Endothelial cell (in vitro differentiated cells): ENCODE measurements at regions not wholly inside any gene's neighbourhood (a gene's known extent, or its start where the extent isn't known, plus 50 kb on each side); places are given as distances from the start of the nearest gene placed in this dataset.

Experiments used
- DNase-seq: peaks from one replicate; pipeline ENCODE4 v3.0.0; 2021; ENCODE audit warnings: low spot score
- H3K27ac Mint-ChIP-seq: one replicate; pipeline ENCODE4 v1.8.0; 2021; ENCODE audit warnings: mixed read lengths, inconsistent platforms; ENCODE audit not compliant: unreplicated experiment
- H3K27me3 Mint-ChIP-seq: one replicate; pipeline ENCODE4 v1.8.0; 2021; ENCODE audit warnings: mild to moderate bottlenecking, moderate library complexity, mixed read lengths, inconsistent platforms; ENCODE audit not compliant: unreplicated experiment
- H3K36me3 Mint-ChIP-seq: one replicate; pipeline ENCODE4 v1.8.0; 2021; ENCODE audit warnings: mild to moderate bottlenecking, low read depth, mixed read lengths, inconsistent platforms; ENCODE audit not compliant: unreplicated experiment
- H3K4me1 Mint-ChIP-seq: one replicate; pipeline ENCODE4 v1.8.0; 2021; ENCODE audit warnings: mild to moderate bottlenecking, mixed read lengths, inconsistent platforms; ENCODE audit not compliant: unreplicated experiment
- H3K4me3 Mint-ChIP-seq: one replicate; pipeline ENCODE4 v1.8.0; 2021; ENCODE audit warnings: mild to moderate bottlenecking, mixed read lengths, inconsistent platforms; ENCODE audit not compliant: unreplicated experiment
- H3K9me3 Mint-ChIP-seq: one replicate; pipeline ENCODE4 v1.8.0; 2021; ENCODE audit warnings: mixed read lengths, inconsistent platforms; ENCODE audit not compliant: unreplicated experiment
- TF ChIP-seq, protein P1 (sequence below): fragments of 200-600 bp; sonication (generic); IDR thresholded peaks from one replicate; pipeline ENCODE4 v1.5.0; 2021; ENCODE audit warnings: antibody characterized with exemption; ENCODE audit not compliant: unreplicated experiment

DNA sequence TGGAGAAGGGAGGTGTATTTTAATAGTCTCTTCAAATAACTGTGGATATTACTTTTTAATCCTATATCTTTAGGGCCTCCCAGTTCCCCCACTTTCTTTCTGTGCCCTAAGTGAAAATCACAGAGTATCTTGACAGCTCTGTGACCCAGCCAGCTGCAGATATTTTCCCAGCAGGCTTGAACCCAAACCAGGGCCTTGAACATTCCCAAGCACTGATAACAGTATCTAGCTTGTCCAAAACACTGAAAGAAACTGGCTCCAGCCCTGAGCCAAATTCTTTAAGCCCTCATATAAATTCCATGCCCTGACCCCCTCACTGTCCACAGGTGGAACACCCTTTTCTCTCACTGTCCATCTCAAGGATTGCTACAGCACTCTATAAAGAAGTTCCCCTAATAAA is 388.1 kb upstream of the CHAC2 start:
- Mint-ChIP-seq H3K4me3 (no peak overlapping the region), H3K4me1 (no peaks in the 10 kb centered on the region), H3K27ac (no peak overlapping the region), H3K9me3 (no peaks in the 10 kb centered on the region), H3K27me3 (no peaks in the 10 kb centered on the region), H3K36me3 (no peaks in the 10 kb centered on the region)
- TF ChIP-seq, protein P1, sequence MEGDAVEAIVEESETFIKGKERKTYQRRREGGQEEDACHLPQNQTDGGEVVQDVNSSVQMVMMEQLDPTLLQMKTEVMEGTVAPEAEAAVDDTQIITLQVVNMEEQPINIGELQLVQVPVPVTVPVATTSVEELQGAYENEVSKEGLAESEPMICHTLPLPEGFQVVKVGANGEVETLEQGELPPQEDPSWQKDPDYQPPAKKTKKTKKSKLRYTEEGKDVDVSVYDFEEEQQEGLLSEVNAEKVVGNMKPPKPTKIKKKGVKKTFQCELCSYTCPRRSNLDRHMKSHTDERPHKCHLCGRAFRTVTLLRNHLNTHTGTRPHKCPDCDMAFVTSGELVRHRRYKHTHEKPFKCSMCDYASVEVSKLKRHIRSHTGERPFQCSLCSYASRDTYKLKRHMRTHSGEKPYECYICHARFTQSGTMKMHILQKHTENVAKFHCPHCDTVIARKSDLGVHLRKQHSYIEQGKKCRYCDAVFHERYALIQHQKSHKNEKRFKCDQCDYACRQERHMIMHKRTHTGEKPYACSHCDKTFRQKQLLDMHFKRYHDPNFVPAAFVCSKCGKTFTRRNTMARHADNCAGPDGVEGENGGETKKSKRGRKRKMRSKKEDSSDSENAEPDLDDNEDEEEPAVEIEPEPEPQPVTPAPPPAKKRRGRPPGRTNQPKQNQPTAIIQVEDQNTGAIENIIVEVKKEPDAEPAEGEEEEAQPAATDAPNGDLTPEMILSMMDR = no peak
- DNase-seq = no peak

DNA sequence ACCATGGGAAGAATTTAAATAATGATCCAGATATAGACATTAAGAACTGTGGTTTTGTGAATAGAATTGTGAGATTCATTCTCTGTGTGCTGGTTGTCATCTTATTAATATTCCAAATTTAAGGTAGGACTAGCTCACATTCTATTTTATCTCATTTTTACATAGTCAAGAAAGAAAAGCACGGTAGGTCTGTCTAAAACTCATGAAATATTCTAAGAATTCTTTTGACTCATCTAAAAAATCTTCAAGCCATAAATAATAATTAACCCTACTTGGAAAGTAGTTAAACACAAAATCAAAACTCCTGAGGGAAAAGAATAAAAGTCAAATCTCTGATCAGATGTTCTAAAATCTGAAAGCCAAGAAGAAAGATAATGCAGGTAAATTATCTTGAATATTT is 388.8 kb upstream of the CHAC2 start:
- TF ChIP-seq, protein P1 = no peak
- H3K36me3 Mint-ChIP-seq = no peaks in the 10 kb centered on the region
- H3K9me3 Mint-ChIP-seq = no peaks in the 10 kb centered on the region
- H3K4me3 Mint-ChIP-seq = no peak overlapping the region
- DNase-seq = no peak
- no peak overlapping the region for H3K27ac Mint-ChIP-seq
- H3K4me1 Mint-ChIP-seq = peaks cover 2% of the 10 kb centered on the region
- no peaks in the 10 kb centered on the region for H3K27me3 Mint-ChIP-seq

DNA sequence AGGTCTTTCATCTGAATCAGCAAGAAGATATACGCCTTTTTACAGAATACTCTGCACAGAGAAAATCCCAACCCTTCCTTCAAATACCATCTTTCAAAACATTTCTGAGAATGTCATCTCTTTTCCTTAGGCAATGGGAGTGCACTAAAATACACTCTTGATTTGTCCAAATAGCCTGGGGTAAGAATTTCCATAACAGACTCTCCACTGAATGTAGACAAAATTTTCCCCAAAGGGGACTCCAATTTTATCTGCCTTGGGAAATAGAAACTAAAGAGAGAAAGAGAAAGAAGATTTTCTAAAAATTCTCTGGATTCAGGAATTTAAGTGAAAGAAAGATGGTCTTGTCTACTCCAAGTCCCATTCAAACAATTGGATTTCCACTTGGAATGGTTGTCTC is 394.5 kb upstream of the CHAC2 start:
- Mint-ChIP-seq H3K27ac (peak overlapping the region; percentile 2), H3K9me3 (no peaks in the 10 kb centered on the region), H3K27me3 (no peaks in the 10 kb centered on the region), H3K36me3 (no peaks in the 10 kb centered on the region), H3K4me1 (peaks cover 12% of the 10 kb centered on the region), H3K4me3 (no peak overlapping the region)
- no peak for DNase-seq
- TF ChIP-seq, protein P1 = no peak

DNA sequence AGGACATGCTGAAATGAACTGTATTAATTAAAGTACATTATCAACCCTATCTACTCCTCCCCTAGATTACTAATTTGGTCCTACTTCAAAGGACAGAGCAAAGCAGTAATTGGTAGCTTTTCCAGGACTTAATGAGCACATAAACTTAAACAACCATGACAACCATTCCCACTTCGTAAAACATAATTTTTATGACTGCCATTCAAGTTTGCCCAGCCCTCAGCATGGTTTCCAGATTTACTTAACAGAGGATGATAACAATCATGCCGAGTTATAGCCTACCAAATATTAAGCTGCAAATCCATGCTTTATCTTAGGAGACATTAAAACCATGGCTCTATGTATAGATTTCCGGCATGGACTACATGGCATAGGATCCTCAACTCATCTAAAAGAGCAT is 401.1 kb upstream of the CHAC2 start:
- no peaks in the 10 kb centered on the region for H3K4me1 Mint-ChIP-seq
- no peaks in the 10 kb centered on the region for H3K36me3 Mint-ChIP-seq
- no peak overlapping the region for H3K27ac Mint-ChIP-seq
- TF ChIP-seq, protein P1 = no peak
- H3K9me3 Mint-ChIP-seq = no peaks in the 10 kb centered on the region
- H3K27me3 Mint-ChIP-seq = peaks cover 1% of the 10 kb centered on the region
- H3K4me3 Mint-ChIP-seq = no peak overlapping the region
- no peak for DNase-seq

DNA sequence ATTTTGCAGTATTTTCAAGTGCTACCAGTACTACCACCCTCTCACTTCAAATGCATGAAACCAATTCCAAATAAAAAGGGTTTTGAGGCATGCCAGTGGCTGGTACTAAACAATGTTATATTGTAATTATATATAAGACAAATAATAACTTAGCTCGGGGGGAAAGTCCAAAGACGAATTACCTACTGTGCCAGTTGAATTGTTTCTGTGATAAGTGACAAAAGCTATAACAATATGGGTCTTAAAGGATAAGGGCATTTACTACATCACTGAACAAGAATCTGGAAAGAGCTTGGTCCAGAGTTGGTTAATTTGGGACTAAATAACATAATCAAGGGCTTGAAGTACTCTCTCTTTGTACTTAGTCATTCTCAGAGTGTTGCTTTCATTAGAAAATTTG is 404.7 kb upstream of the CHAC2 start:
- no peak overlapping the region for H3K4me3 Mint-ChIP-seq
- H3K27me3 Mint-ChIP-seq = peaks cover 1% of the 10 kb centered on the region
- DNase-seq = no peak
- TF ChIP-seq, protein P1 = no peak
- no peaks in the 10 kb centered on the region for H3K9me3 Mint-ChIP-seq
- no peak overlapping the region for H3K27ac Mint-ChIP-seq
- no peaks in the 10 kb centered on the region for H3K4me1 Mint-ChIP-seq
- H3K36me3 Mint-ChIP-seq = no peaks in the 10 kb centered on the region
